ENCODE measurements at regions not wholly inside any gene's neighbourhood (a gene's known extent, or its start where the extent isn't known, plus 50 kb on each side); places are given as distances from the start of the nearest gene placed in this dataset.

DNA sequence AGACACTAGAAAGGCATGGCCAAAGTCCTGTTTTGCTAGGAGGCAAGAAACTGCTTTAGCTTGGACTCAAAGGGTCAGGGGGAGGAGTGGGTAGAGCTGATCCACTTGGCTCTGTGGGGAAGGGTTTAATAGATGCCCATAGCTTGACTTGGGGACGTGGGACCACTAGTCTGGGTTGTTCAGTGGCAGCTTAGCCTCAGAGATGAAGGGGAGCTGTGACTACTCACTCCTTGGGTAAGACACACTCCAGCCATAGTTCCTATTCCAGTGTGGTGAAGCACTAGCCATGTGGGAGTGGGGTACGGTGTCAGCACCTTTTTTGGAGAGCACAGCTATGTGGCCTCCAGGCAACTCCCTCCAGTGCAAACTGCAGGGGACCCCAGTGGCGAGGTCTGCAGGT lies 257.3 kb downstream of the TMEM121 start:
- TF ChIP-seq, protein P1, sequence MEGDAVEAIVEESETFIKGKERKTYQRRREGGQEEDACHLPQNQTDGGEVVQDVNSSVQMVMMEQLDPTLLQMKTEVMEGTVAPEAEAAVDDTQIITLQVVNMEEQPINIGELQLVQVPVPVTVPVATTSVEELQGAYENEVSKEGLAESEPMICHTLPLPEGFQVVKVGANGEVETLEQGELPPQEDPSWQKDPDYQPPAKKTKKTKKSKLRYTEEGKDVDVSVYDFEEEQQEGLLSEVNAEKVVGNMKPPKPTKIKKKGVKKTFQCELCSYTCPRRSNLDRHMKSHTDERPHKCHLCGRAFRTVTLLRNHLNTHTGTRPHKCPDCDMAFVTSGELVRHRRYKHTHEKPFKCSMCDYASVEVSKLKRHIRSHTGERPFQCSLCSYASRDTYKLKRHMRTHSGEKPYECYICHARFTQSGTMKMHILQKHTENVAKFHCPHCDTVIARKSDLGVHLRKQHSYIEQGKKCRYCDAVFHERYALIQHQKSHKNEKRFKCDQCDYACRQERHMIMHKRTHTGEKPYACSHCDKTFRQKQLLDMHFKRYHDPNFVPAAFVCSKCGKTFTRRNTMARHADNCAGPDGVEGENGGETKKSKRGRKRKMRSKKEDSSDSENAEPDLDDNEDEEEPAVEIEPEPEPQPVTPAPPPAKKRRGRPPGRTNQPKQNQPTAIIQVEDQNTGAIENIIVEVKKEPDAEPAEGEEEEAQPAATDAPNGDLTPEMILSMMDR (IDR thresholded peaks at IDR 0.05; ENCODE audit: low read depth, low read length, missing input control): no peak
- no peak for TF ChIP-seq RXRA (IDR thresholded peaks at IDR 0.05)
- TF ChIP-seq, protein P2, sequence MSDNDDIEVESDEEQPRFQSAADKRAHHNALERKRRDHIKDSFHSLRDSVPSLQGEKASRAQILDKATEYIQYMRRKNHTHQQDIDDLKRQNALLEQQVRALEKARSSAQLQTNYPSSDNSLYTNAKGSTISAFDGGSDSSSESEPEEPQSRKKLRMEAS (IDR thresholded peaks at IDR 0.05): no peak
- TF ChIP-seq, protein P3, sequence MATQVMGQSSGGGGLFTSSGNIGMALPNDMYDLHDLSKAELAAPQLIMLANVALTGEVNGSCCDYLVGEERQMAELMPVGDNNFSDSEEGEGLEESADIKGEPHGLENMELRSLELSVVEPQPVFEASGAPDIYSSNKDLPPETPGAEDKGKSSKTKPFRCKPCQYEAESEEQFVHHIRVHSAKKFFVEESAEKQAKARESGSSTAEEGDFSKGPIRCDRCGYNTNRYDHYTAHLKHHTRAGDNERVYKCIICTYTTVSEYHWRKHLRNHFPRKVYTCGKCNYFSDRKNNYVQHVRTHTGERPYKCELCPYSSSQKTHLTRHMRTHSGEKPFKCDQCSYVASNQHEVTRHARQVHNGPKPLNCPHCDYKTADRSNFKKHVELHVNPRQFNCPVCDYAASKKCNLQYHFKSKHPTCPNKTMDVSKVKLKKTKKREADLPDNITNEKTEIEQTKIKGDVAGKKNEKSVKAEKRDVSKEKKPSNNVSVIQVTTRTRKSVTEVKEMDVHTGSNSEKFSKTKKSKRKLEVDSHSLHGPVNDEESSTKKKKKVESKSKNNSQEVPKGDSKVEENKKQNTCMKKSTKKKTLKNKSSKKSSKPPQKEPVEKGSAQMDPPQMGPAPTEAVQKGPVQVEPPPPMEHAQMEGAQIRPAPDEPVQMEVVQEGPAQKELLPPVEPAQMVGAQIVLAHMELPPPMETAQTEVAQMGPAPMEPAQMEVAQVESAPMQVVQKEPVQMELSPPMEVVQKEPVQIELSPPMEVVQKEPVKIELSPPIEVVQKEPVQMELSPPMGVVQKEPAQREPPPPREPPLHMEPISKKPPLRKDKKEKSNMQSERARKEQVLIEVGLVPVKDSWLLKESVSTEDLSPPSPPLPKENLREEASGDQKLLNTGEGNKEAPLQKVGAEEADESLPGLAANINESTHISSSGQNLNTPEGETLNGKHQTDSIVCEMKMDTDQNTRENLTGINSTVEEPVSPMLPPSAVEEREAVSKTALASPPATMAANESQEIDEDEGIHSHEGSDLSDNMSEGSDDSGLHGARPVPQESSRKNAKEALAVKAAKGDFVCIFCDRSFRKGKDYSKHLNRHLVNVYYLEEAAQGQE (IDR thresholded peaks at IDR 0.05): no peak
- no peak for TF ChIP-seq TAF1 (conservative IDR thresholded peaks at IDR 0.05)
- TF ChIP-seq RAD21 (IDR thresholded peaks at IDR 0.05): no peak
- TF ChIP-seq, protein P4, sequence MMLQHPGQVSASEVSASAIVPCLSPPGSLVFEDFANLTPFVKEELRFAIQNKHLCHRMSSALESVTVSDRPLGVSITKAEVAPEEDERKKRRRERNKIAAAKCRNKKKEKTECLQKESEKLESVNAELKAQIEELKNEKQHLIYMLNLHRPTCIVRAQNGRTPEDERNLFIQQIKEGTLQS (IDR thresholded peaks at IDR 0.05): no peak
- no peak for TF ChIP-seq JUND (IDR thresholded peaks at IDR 0.05)
- TF ChIP-seq SP1 (IDR thresholded peaks at IDR 0.05): no peak
- TF ChIP-seq EGR1 (IDR thresholded peaks at IDR 0.05; ENCODE audit: low read depth in 2 of 2): no peak
- no peak for TF ChIP-seq FOXA1 (IDR thresholded peaks at IDR 0.05)
